HG02885 (cell line): ENCODE measurements at regions not wholly inside any gene's neighbourhood (a gene's known extent, or its start where the extent isn't known, plus 50 kb on each side); places are given as distances from the start of the nearest gene placed in this dataset.
"Not testable (repeated sequence)": the region's sequence is repeated elsewhere in the genome, so short reads cannot be mapped to it uniquely, and the experiment has no call there.

ENCODE experiments used
- ATAC-seq: cut with Tn5 transposase; IDR thresholded peaks from one replicate; pipeline ENCODE4 v1.9.1; 2021; ENCODE audit warnings: mild to moderate bottlenecking; ENCODE audit not compliant: unreplicated experiment, poor library complexity

GRCh38 chr5:25263507-25263906 lies 618.7 kb upstream of the CDH10 start:
- not testable (repeated sequence) for ATAC-seq

- no peak for ATAC-seq
Measured at GRCh38 chr5:25262221-25262620, 617.4 kb upstream of the CDH10 start.

- no peak for ATAC-seq
Measured at GRCh38 chr5:25255128-25255527, 610.4 kb upstream of the CDH10 start.

- ATAC-seq, result no peak
Measured at GRCh38 chr5:25241981-25242380, 597.2 kb upstream of the CDH10 start.

GRCh38 chr5:25238720-25239119 lies 593.9 kb upstream of the CDH10 start:
- not testable (repeated sequence) for ATAC-seq

- ATAC-seq, result no peak
Measured at GRCh38 chr5:25224316-25224982, 579.7 kb upstream of the CDH10 start.

GRCh38 chr5:25199902-25200301 lies 555.1 kb upstream of the CDH10 start:
- ATAC-seq, result not testable (repeated sequence)

GRCh38 chr5:25190521-25191000 lies 545.8 kb upstream of the CDH10 start:
- no peak for ATAC-seq

- no peak for ATAC-seq
Measured at GRCh38 chr5:25181249-25181648, 536.5 kb upstream of the CDH10 start.

GRCh38 chr5:25162616-25163015 lies 517.8 kb upstream of the CDH10 start:
- not testable (repeated sequence) for ATAC-seq

GRCh38 chr5:25160891-25161290 lies 516.1 kb upstream of the CDH10 start:
- ATAC-seq, result no peak

- ATAC-seq, result no peak
Measured at GRCh38 chr5:25150819-25151218, 506.0 kb upstream of the CDH10 start.

- no peak for ATAC-seq
Measured at GRCh38 chr5:25128606-25129005, 483.8 kb upstream of the CDH10 start.

GRCh38 chr5:25119650-25120049 lies 474.9 kb upstream of the CDH10 start:
- no peak for ATAC-seq

GRCh38 chr5:25107853-25108252 lies 463.1 kb upstream of the CDH10 start:
- no peak for ATAC-seq

- no peak for ATAC-seq
Measured at GRCh38 chr5:25099538-25099937, 454.8 kb upstream of the CDH10 start.

- ATAC-seq, result no peak
Measured at GRCh38 chr5:25095261-25095660, 450.5 kb upstream of the CDH10 start.

- no peak for ATAC-seq
Measured at GRCh38 chr5:25094219-25094618, 449.4 kb upstream of the CDH10 start.

GRCh38 chr5:25091921-25092320 lies 447.1 kb upstream of the CDH10 start:
- no peak for ATAC-seq

GRCh38 chr5:25090854-25091253 lies 446.1 kb upstream of the CDH10 start:
- ATAC-seq, result no peak

GRCh38 chr5:25090275-25090674 lies 445.5 kb upstream of the CDH10 start:
- ATAC-seq, result no peak

- ATAC-seq, result not testable (repeated sequence)
Measured at GRCh38 chr5:25088689-25089088, 443.9 kb upstream of the CDH10 start.
